Retina (tissue), 1 donor: ENCODE measurements at regions not wholly inside any gene's neighbourhood (a gene's known extent, or its start where the extent isn't known, plus 50 kb on each side); places are given as distances from the start of the nearest gene placed in this dataset.
"Not testable (repeated sequence)": the region's sequence is repeated elsewhere in the genome, so short reads cannot be mapped to it uniquely, and the experiment has no call there.

Experiments
- DNase-seq: peaks from one replicate; pipeline ENCODE4 v3.0.0-alpha.2; 2016

- DNase-seq, result not testable (repeated sequence)
Measured at GRCh38 chr5:122515210-122515609, 203.2 kb downstream of the SNCAIP start.

- peak; percentile 65 for DNase-seq
Measured at GRCh38 chr5:122515709-122516431, 203.8 kb downstream of the SNCAIP start.

- no peak for DNase-seq
Measured at GRCh38 chr5:122516432-122516743, 204.4 kb downstream of the SNCAIP start.

- DNase-seq, result no peak
Measured at GRCh38 chr5:122517091-122517490, 205.1 kb downstream of the SNCAIP start.

- no peak for DNase-seq
Measured at GRCh38 chr5:122523776-122524175, 211.7 kb downstream of the SNCAIP start.

GRCh38 chr5:122527547-122527946, 215.5 kb downstream of the SNCAIP start:
- DNase-seq, result no peak

- DNase-seq, result no peak
Measured at GRCh38 chr5:122532035-122532434, 220.0 kb downstream of the SNCAIP start.

- no peak for DNase-seq
Measured at GRCh38 chr5:122533825-122534224, 221.8 kb downstream of the SNCAIP start.

GRCh38 chr5:122534829-122535228, 222.8 kb downstream of the SNCAIP start:
- no peak for DNase-seq

GRCh38 chr5:122541388-122541787, 229.4 kb downstream of the SNCAIP start:
- peak; percentile 26 for DNase-seq

- DNase-seq, result no peak
Measured at GRCh38 chr5:122545986-122546385, 228.9 kb upstream of the SNX2 start.

- DNase-seq, result no peak
Measured at GRCh38 chr5:122547219-122547618, 227.7 kb upstream of the SNX2 start.

- DNase-seq, result no peak
Measured at GRCh38 chr5:122547669-122548068, 227.2 kb upstream of the SNX2 start.

- DNase-seq, result no peak
Measured at GRCh38 chr5:122559676-122560075, 215.2 kb upstream of the SNX2 start.

GRCh38 chr5:122561209-122561608, 213.7 kb upstream of the SNX2 start:
- DNase-seq, result no peak

- no peak for DNase-seq
Measured at GRCh38 chr5:122565331-122565730, 209.5 kb upstream of the SNX2 start.

- DNase-seq, result no peak
Measured at GRCh38 chr5:122576256-122577016, 198.4 kb upstream of the SNX2 start.

GRCh38 chr5:122581629-122582028, 193.3 kb upstream of the SNX2 start:
- DNase-seq, result no peak

GRCh38 chr5:122584411-122585300, 190.2 kb upstream of the SNX2 start:
- DNase-seq, result peak; percentile 78

- DNase-seq, result no peak
Measured at GRCh38 chr5:122585371-122585770, 189.5 kb upstream of the SNX2 start.

- no peak for DNase-seq
Measured at GRCh38 chr5:122586351-122586750, 188.5 kb upstream of the SNX2 start.

- no peak for DNase-seq
Measured at GRCh38 chr5:122591828-122592227, 183.1 kb upstream of the SNX2 start.

- no peak for DNase-seq
Measured at GRCh38 chr5:122599000-122599399, 175.9 kb upstream of the SNX2 start.

- no peak for DNase-seq
Measured at GRCh38 chr5:122600924-122601323, 174.0 kb upstream of the SNX2 start.
